Body of pancreas (tissue), 4 donors: ENCODE measurements at regions not wholly inside any gene's neighbourhood (a gene's known extent, or its start where the extent isn't known, plus 50 kb on each side); places are given as distances from the start of the nearest gene placed in this dataset.

ENCODE experiments used
- CTCF ChIP-seq, 7 experiments: fragments of 450-650 bp in 4 of 7; fragments of 200-600 bp in 3 of 7; sonication (generic) in 3 of 7; IDR thresholded peaks; one replicate each; pipeline ENCODE4 v1.5.1; 2016 to 2019; ENCODE audit warnings: antibody characterized with exemption in 7 of 7
- POLR2A ChIP-seq, 3 donors: fragments of 450-650 bp; IDR thresholded peaks; one replicate each; pipeline ENCODE4 v1.6.1; 2016; ENCODE audit warnings: antibody characterized with exemption in 3 of 3, mild to moderate bottlenecking in 2 of 3

- no peak for TF ChIP-seq CTCF (IDR thresholded peaks at IDR 0.05)
- no peak for TF ChIP-seq POLR2A (IDR thresholded peaks at IDR 0.05)
Measured at GRCh38 chr11:112901924-112902323, 59.3 kb upstream of the NCAM1 start.
